ENCODE measurements at regions not wholly inside any gene's neighbourhood (a gene's known extent, or its start where the extent isn't known, plus 50 kb on each side); places are given as distances from the start of the nearest gene placed in this dataset.
A peak's percentile ranks its signal among the peaks of the same experiment; 100 is the strongest.

DNA sequence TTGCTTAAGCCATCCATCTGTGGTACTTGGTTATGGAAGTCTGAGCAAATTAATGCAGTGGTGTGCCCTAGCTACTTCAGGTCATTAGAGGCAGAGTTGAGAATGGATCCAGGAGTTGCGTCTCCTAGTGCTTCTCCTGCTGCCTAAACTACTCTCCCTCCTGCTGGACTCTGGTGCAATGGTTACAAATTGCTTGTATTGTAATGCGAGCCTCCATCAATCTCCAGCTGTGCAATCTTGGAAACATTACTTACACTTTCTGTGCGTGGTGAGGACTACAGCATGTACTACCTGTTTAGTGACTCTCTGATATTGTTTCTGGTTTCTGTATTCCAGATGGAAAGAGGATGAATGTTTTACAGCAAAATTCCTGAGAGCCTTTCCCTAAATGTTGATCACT is 119.0 kb upstream of the CYRIA start:
- TF ChIP-seq ZIC2 (tag by site-specific recombination; IDR thresholded peaks at IDR 0.05) (peak; percentile 69), ZNF132 (tag by site-specific recombination; IDR thresholded peaks at IDR 0.05; ENCODE audit: borderline replicate concordance) (no peak), ZSCAN16 (tag by site-specific recombination; IDR thresholded peaks at IDR 0.05) (0 out of 2 replicates have a peak, but pooled peaks have one; percentile 63)
- Histone ChIP-seq H3K9me3 (ENCODE audit: control insufficient read depth, insufficient read depth, low read depth, low read length) (no peaks in the 10 kb centered on the region), H3K4me1 (ENCODE audit: control insufficient read depth, insufficient read depth, low read length) (no peaks in the 10 kb centered on the region), H3K4me3 (ENCODE audit: low read depth, low read length) (no peak overlapping the region), H3K27ac (ENCODE audit: extremely low read depth, low read depth, low read length) (no peak overlapping the region), H3K36me3 (ENCODE audit: control insufficient read depth in 2 of 2, insufficient read depth in 1 of 2, low read length in 2 of 2) (no peaks in the 10 kb centered on the region)
- CTCF ChIA-PET, result interaction anchor here (4.5 kb wide), 1 partner anchor 12 kb away, joined by 31 read pairs; no protein-coding TSS in a partner anchor
- POLR2A ChIA-PET, result no interaction called here

DNA sequence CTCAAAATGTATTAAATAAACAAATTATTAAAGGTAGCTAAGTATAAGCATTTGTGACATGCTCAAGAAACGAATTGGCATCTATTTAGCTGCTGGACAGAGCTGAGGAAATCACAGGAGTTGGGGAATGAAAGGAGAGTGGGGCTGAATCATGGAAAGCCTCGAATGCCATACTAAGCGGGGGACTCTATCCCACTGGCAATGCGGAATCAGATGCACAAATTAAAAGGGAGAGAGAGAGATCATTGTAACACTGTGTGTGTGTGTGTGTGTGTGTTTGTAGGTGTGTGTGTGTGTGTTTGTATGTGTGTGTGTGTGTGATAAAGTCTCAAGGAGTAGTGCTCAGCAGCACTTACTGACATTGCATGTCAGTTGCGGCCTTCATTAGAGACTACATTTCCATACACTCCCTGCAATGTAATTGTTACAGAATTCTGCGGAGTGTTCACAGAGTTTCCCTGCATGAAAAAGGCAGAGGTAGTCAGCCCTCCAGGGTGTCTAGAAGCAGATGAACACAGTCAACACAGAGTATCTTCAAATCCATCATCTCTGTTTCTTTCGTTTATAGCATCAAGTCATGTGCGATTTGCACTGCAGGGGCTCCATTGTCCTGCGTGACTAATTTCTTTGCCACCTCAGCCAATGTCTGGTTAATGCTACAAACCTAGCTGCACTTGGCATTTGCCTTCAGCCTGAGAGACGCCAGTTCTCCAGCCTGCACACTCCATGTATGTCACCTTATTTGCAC is 111.7 kb upstream of the CYRIA start:
- POLR2A ChIA-PET, result no interaction called here
- CTCF ChIA-PET, result interaction anchor here (0.6 to 0.7 kb wide), 2 partner anchors 34 to 74 kb away, joined by 3 to 5 read pairs; no protein-coding TSS in a partner anchor
- no peak for TF ChIP-seq BCL11A (tag by site-specific recombination; IDR thresholded peaks at IDR 0.05; ENCODE audit: low read depth)
- no peak for TF ChIP-seq EGR2 (tag by site-specific recombination; IDR thresholded peaks at IDR 0.05; ENCODE audit: low read depth)
- TF ChIP-seq GLI4 (tag by site-specific recombination; IDR thresholded peaks at IDR 0.05), result peak; percentile 92
- TF ChIP-seq, protein P1, sequence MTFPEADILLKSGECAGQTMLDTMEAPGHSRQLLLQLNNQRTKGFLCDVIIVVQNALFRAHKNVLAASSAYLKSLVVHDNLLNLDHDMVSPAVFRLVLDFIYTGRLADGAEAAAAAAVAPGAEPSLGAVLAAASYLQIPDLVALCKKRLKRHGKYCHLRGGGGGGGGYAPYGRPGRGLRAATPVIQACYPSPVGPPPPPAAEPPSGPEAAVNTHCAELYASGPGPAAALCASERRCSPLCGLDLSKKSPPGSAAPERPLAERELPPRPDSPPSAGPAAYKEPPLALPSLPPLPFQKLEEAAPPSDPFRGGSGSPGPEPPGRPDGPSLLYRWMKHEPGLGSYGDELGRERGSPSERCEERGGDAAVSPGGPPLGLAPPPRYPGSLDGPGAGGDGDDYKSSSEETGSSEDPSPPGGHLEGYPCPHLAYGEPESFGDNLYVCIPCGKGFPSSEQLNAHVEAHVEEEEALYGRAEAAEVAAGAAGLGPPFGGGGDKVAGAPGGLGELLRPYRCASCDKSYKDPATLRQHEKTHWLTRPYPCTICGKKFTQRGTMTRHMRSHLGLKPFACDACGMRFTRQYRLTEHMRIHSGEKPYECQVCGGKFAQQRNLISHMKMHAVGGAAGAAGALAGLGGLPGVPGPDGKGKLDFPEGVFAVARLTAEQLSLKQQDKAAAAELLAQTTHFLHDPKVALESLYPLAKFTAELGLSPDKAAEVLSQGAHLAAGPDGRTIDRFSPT (tag by site-specific recombination; IDR thresholded peaks at IDR 0.05), result no peak
- TF ChIP-seq, protein P2, sequence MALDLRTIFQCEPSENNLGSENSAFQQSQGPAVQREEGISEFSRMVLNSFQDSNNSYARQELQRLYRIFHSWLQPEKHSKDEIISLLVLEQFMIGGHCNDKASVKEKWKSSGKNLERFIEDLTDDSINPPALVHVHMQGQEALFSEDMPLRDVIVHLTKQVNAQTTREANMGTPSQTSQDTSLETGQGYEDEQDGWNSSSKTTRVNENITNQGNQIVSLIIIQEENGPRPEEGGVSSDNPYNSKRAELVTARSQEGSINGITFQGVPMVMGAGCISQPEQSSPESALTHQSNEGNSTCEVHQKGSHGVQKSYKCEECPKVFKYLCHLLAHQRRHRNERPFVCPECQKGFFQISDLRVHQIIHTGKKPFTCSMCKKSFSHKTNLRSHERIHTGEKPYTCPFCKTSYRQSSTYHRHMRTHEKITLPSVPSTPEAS (tag by site-specific recombination; IDR thresholded peaks at IDR 0.05), result 0 out of 2 replicates have a peak, but pooled peaks have one; percentile 35
- TF ChIP-seq SETDB1 (IDR thresholded peaks at IDR 0.05; ENCODE audit: insufficient read length, low read length), result no peak
- no peak for TF ChIP-seq ZNF707 (tag by site-specific recombination; IDR thresholded peaks at IDR 0.05)
- no peaks in the 10 kb centered on the region for H3K9me3 ChIP-seq (ENCODE audit: control insufficient read depth, insufficient read depth, low read depth, low read length)
- no peaks in the 10 kb centered on the region for H3K36me3 ChIP-seq (ENCODE audit: control insufficient read depth in 2 of 2, insufficient read depth in 1 of 2, low read length in 2 of 2)
- H3K4me1 ChIP-seq (ENCODE audit: control insufficient read depth, insufficient read depth, low read length), result no peaks in the 10 kb centered on the region
- H3K27ac ChIP-seq (ENCODE audit: extremely low read depth, low read depth, low read length), result no peak overlapping the region
- H3K4me3 ChIP-seq (ENCODE audit: low read depth, low read length), result no peak overlapping the region

DNA sequence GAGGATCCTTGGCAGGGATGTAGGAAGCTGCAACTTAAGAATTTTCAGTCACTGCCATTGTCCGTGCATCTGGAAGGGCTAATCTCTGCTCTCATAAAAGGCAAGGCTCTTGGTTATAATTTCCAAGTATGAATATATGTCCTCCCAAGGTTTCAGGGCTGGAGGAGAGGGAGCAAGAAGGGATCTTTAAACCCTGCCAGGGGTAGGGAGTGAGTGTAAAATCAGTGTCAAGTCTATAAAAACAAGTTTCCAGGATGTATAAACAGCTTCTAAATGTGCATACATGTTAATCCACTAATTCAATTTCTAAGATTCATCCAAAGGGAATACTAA is 110.2 kb upstream of the CYRIA start:
- ChIA-PET CTCF (interaction anchor here (1.2 to 1.8 kb wide), 2 partner anchors 372 to 533 kb away, joined by 5 to 8 read pairs; no protein-coding TSS in a partner anchor), POLR2A (no interaction called here)
- Histone ChIP-seq H3K4me1 (ENCODE audit: control insufficient read depth, insufficient read depth, low read length) (no peaks in the 10 kb centered on the region), H3K4me3 (ENCODE audit: low read depth, low read length) (no peak overlapping the region), H3K27ac (ENCODE audit: extremely low read depth, low read depth, low read length) (no peak overlapping the region), H3K36me3 (ENCODE audit: control insufficient read depth in 2 of 2, insufficient read depth in 1 of 2, low read length in 2 of 2) (no peaks in the 10 kb centered on the region), H3K9me3 (ENCODE audit: control insufficient read depth, insufficient read depth, low read depth, low read length) (no peaks in the 10 kb centered on the region)
- TF ChIP-seq ZFP3 (tag by site-specific recombination; IDR thresholded peaks at IDR 0.05; ENCODE audit: low read depth) (no peak), ZNF211 (tag by site-specific recombination; IDR thresholded peaks at IDR 0.05; ENCODE audit: low read depth) (no peak), ZNF24 (tag by site-specific recombination; IDR thresholded peaks at IDR 0.05) (no peak), ZNF610 (tag by site-specific recombination; IDR thresholded peaks at IDR 0.05; ENCODE audit: borderline replicate concordance) (no peak), ZNF585B (tag by site-specific recombination; IDR thresholded peaks at IDR 0.05) (no peak), ZNF548 (tag by site-specific recombination; IDR thresholded peaks at IDR 0.05) (no peak), ZNF133 (tag by site-specific recombination; IDR thresholded peaks at IDR 0.05) (no peak), ZNF623 (tag by site-specific recombination; IDR thresholded peaks at IDR 0.05) (no peak), ZNF510 (tag by site-specific recombination; IDR thresholded peaks at IDR 0.05; ENCODE audit: insufficient replicate concordance) (no peak), ZNF777 (tag by site-specific recombination; IDR thresholded peaks at IDR 0.05; ENCODE audit: borderline replicate concordance) (no peak), MYNN (tag by site-specific recombination; IDR thresholded peaks at IDR 0.05; ENCODE audit: borderline replicate concordance) (no peak), ZNF600 (tag by site-specific recombination; IDR thresholded peaks at IDR 0.05) (no peak), ZXDB (tag by site-specific recombination; IDR thresholded peaks at IDR 0.05) (no peak), ZNF768 (tag by site-specific recombination; IDR thresholded peaks at IDR 0.05) (no peak), ZNF157 (tag by site-specific recombination; IDR thresholded peaks at IDR 0.05) (no peak), ZNF16 (tag by site-specific recombination; IDR thresholded peaks at IDR 0.05; ENCODE audit: low read depth) (no peak), KLF7 (tag by site-specific recombination; IDR thresholded peaks at IDR 0.05; ENCODE audit: borderline replicate concordance) (no peak), HOXA7 (CRISPR knock-in tag; IDR thresholded peaks at IDR 0.05; ENCODE audit: borderline replicate concordance) (no peak)
- TF ChIP-seq, protein P3, sequence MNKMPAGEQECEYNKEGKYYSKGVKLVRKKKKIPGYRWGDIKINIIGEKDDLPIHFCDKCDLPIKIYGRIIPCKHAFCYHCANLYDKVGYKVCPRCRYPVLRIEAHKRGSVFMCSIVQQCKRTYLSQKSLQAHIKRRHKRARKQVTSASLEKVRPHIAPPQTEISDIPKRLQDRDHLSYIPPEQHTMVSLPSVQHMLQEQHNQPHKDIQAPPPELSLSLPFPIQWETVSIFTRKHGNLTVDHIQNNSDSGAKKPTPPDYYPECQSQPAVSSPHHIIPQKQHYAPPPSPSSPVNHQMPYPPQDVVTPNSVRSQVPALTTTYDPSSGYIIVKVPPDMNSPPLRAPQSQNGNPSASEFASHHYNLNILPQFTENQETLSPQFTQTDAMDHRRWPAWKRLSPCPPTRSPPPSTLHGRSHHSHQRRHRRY (tag by site-specific recombination; IDR thresholded peaks at IDR 0.05), result no peak
